ENCODE measurements at regions not wholly inside any gene's neighbourhood (a gene's known extent, or its start where the extent isn't known, plus 50 kb on each side); places are given as distances from the start of the nearest gene placed in this dataset.
"Not testable (repeated sequence)": the region's sequence is repeated elsewhere in the genome, so short reads cannot be mapped to it uniquely, and the experiment has no call there.

GRCh38 chr16:86828202-86828601 lies 249.9 kb downstream of the FOXL1 start:
- no peak for DNase-seq (ENCODE audit: low read depth, low spot score)

- no peak for DNase-seq (ENCODE audit: low read depth, low spot score)
These were observed 250.3 kb downstream of the FOXL1 start for GRCh38 chr16:86828653-86829052.

- no peak for DNase-seq (ENCODE audit: low read depth, low spot score)
These were observed 253.0 kb downstream of the FOXL1 start for GRCh38 chr16:86831366-86831765.

- DNase-seq (ENCODE audit: low read depth, low spot score) = no peak
These were observed 254.8 kb downstream of the FOXL1 start for GRCh38 chr16:86833136-86833535.

GRCh38 chr16:86834451-86835035 lies 256.2 kb downstream of the FOXL1 start:
- peak; percentile 51 for DNase-seq (ENCODE audit: low read depth, low spot score)

- DNase-seq (ENCODE audit: low read depth, low spot score) = no peak
These were observed 257.6 kb downstream of the FOXL1 start for GRCh38 chr16:86835982-86836381.

- no peak for DNase-seq (ENCODE audit: low read depth, low spot score)
These were observed 258.3 kb downstream of the FOXL1 start for GRCh38 chr16:86836503-86837129.

GRCh38 chr16:86843812-86844211 lies 265.5 kb downstream of the FOXL1 start:
- no peak for DNase-seq (ENCODE audit: low read depth, low spot score)

GRCh38 chr16:86844695-86845094 lies 266.3 kb downstream of the FOXL1 start:
- DNase-seq (ENCODE audit: low read depth, low spot score) = no peak

GRCh38 chr16:86846136-86846535 lies 267.8 kb downstream of the FOXL1 start:
- no peak for DNase-seq (ENCODE audit: low read depth, low spot score)

GRCh38 chr16:86848821-86849220 lies 270.5 kb downstream of the FOXL1 start:
- DNase-seq (ENCODE audit: low read depth, low spot score) = no peak

- DNase-seq (ENCODE audit: low read depth, low spot score) = no peak
These were observed 272.3 kb downstream of the FOXL1 start for GRCh38 chr16:86850670-86851069.

GRCh38 chr16:86852135-86852534 lies 273.8 kb downstream of the FOXL1 start:
- DNase-seq (ENCODE audit: low read depth, low spot score) = no peak

GRCh38 chr16:86854058-86854621 lies 275.8 kb downstream of the FOXL1 start:
- DNase-seq (ENCODE audit: low read depth, low spot score) = peak; percentile 81

GRCh38 chr16:86854626-86855294 lies 276.4 kb downstream of the FOXL1 start:
- no peak for DNase-seq (ENCODE audit: low read depth, low spot score)

GRCh38 chr16:86856946-86857586 lies 278.7 kb downstream of the FOXL1 start:
- no peak for DNase-seq (ENCODE audit: low read depth, low spot score)

- DNase-seq (ENCODE audit: low read depth, low spot score) = no peak
These were observed 279.5 kb downstream of the FOXL1 start for GRCh38 chr16:86857807-86858206.

- no peak for DNase-seq (ENCODE audit: low read depth, low spot score)
These were observed 280.2 kb downstream of the FOXL1 start for GRCh38 chr16:86858501-86858900.

GRCh38 chr16:86861270-86861858 lies 283.0 kb downstream of the FOXL1 start:
- DNase-seq (ENCODE audit: low read depth, low spot score) = not testable (repeated sequence)

- DNase-seq (ENCODE audit: low read depth, low spot score) = no peak
These were observed 284.4 kb downstream of the FOXL1 start for GRCh38 chr16:86862595-86863280.

GRCh38 chr16:86863609-86864008 lies 285.3 kb downstream of the FOXL1 start:
- DNase-seq (ENCODE audit: low read depth, low spot score) = no peak
